ENCODE measurements at regions not wholly inside any gene's neighbourhood (a gene's known extent, or its start where the extent isn't known, plus 50 kb on each side); places are given as distances from the start of the nearest gene placed in this dataset.

GRCh38 chr2:37554155-37554510 is 117.3 kb downstream of the CDC42EP3 start (continued):
- TF ChIP-seq, protein P1, sequence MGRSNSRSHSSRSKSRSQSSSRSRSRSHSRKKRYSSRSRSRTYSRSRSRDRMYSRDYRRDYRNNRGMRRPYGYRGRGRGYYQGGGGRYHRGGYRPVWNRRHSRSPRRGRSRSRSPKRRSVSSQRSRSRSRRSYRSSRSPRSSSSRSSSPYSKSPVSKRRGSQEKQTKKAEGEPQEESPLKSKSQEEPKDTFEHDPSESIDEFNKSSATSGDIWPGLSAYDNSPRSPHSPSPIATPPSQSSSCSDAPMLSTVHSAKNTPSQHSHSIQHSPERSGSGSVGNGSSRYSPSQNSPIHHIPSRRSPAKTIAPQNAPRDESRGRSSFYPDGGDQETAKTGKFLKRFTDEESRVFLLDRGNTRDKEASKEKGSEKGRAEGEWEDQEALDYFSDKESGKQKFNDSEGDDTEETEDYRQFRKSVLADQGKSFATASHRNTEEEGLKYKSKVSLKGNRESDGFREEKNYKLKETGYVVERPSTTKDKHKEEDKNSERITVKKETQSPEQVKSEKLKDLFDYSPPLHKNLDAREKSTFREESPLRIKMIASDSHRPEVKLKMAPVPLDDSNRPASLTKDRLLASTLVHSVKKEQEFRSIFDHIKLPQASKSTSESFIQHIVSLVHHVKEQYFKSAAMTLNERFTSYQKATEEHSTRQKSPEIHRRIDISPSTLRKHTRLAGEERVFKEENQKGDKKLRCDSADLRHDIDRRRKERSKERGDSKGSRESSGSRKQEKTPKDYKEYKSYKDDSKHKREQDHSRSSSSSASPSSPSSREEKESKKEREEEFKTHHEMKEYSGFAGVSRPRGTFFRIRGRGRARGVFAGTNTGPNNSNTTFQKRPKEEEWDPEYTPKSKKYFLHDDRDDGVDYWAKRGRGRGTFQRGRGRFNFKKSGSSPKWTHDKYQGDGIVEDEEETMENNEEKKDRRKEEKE (IDR thresholded peaks at IDR 0.05; ENCODE audit: borderline replicate concordance in 1 of 2, control insufficient read depth in 1 of 2, low read depth in 2 of 2, low read length in 1 of 2), result no peak

- Histone ChIP-seq H3K27me3 (ENCODE audit: control insufficient read depth in 2 of 2, insufficient read depth in 2 of 2, low read length in 2 of 2) (no peaks in the 10 kb centered on the region), H3K9me3 (replicated peaks; ENCODE audit: control insufficient read depth, insufficient read depth, low read depth, low read length) (no peaks in the 10 kb centered on the region), H3K4me1 (replicated peaks in 1 of 2; ENCODE audit: control insufficient read depth in 2 of 2, insufficient read depth in 2 of 2, low read length in 2 of 2) (peaks cover 0 to 12% of the 10 kb centered on the region in 2 experiments; a peak in 2 of 5 replicates), H3K79me2 (ENCODE audit: control insufficient read depth, insufficient read depth, low read length) (no peaks in the 10 kb centered on the region), H3K4me2 (ENCODE audit: insufficient read depth, low read length) (no peak overlapping the region), H3K27ac (ENCODE audit: extremely low read depth, low read depth, low read length) (no peak overlapping the region), H2AFZ (ENCODE audit: low read depth, low read length) (peak overlapping the region; percentile 46; the same call in 1 of the 2 replicates), H3K9me1 (ENCODE audit: control insufficient read depth, insufficient read depth, low read length) (no peaks in the 10 kb centered on the region), H4K20me1 (replicated peaks; ENCODE audit: control insufficient read depth, insufficient read depth, low read length) (no peaks in the 10 kb centered on the region), H3K36me3 (ENCODE audit: control insufficient read depth, insufficient read depth, low read length) (no peaks in the 10 kb centered on the region), H3K9ac (ENCODE audit: insufficient read depth in 1 of 2, low read depth in 2 of 2, low read length in 2 of 2) (no peak overlapping the region), H3K4me3 (no peak overlapping the region)
- FAIRE-seq, result no peak
- ChIA-PET POLR2A (no interaction called here), CTCF (ENCODE audit: low intra/inter-chr PET ratio) (no interaction called here)
- ATAC-seq, result no peak
- intact Hi-C loops (cut with micrococcal nuclease) (no loop called here), in situ Hi-C loops (cut with MboI) (no loop called here)
- BruUV-seq (replicated peaks), result no TSS peak
- no peak for DNase-seq (ENCODE audit: extremely low read depth in 1 of 4, low spot score in 3 of 4)
- 44% methylated on average over 2 of the region's 2 CpGs for WGBS (ENCODE audit: insufficient coverage, low coverage, missing lambda C conversion rate)
- TF ChIP-seq MTA1 (IDR thresholded peaks at IDR 0.05; ENCODE audit: borderline replicate concordance), result no peak
- no peak for TF ChIP-seq RFX1 (IDR thresholded peaks at IDR 0.05)
- TF ChIP-seq ETV1 (tag; conservative IDR thresholded peaks at IDR 0.05; ENCODE audit: low read depth), result no peak
- no peak for TF ChIP-seq ZFP30 (CRISPR knock-in tag; IDR thresholded peaks at IDR 0.05; ENCODE audit: borderline replicate concordance)
- no peak for TF ChIP-seq RUNX1 (IDR thresholded peaks at IDR 0.05; ENCODE audit: low read depth)
- TF ChIP-seq, protein P2, sequence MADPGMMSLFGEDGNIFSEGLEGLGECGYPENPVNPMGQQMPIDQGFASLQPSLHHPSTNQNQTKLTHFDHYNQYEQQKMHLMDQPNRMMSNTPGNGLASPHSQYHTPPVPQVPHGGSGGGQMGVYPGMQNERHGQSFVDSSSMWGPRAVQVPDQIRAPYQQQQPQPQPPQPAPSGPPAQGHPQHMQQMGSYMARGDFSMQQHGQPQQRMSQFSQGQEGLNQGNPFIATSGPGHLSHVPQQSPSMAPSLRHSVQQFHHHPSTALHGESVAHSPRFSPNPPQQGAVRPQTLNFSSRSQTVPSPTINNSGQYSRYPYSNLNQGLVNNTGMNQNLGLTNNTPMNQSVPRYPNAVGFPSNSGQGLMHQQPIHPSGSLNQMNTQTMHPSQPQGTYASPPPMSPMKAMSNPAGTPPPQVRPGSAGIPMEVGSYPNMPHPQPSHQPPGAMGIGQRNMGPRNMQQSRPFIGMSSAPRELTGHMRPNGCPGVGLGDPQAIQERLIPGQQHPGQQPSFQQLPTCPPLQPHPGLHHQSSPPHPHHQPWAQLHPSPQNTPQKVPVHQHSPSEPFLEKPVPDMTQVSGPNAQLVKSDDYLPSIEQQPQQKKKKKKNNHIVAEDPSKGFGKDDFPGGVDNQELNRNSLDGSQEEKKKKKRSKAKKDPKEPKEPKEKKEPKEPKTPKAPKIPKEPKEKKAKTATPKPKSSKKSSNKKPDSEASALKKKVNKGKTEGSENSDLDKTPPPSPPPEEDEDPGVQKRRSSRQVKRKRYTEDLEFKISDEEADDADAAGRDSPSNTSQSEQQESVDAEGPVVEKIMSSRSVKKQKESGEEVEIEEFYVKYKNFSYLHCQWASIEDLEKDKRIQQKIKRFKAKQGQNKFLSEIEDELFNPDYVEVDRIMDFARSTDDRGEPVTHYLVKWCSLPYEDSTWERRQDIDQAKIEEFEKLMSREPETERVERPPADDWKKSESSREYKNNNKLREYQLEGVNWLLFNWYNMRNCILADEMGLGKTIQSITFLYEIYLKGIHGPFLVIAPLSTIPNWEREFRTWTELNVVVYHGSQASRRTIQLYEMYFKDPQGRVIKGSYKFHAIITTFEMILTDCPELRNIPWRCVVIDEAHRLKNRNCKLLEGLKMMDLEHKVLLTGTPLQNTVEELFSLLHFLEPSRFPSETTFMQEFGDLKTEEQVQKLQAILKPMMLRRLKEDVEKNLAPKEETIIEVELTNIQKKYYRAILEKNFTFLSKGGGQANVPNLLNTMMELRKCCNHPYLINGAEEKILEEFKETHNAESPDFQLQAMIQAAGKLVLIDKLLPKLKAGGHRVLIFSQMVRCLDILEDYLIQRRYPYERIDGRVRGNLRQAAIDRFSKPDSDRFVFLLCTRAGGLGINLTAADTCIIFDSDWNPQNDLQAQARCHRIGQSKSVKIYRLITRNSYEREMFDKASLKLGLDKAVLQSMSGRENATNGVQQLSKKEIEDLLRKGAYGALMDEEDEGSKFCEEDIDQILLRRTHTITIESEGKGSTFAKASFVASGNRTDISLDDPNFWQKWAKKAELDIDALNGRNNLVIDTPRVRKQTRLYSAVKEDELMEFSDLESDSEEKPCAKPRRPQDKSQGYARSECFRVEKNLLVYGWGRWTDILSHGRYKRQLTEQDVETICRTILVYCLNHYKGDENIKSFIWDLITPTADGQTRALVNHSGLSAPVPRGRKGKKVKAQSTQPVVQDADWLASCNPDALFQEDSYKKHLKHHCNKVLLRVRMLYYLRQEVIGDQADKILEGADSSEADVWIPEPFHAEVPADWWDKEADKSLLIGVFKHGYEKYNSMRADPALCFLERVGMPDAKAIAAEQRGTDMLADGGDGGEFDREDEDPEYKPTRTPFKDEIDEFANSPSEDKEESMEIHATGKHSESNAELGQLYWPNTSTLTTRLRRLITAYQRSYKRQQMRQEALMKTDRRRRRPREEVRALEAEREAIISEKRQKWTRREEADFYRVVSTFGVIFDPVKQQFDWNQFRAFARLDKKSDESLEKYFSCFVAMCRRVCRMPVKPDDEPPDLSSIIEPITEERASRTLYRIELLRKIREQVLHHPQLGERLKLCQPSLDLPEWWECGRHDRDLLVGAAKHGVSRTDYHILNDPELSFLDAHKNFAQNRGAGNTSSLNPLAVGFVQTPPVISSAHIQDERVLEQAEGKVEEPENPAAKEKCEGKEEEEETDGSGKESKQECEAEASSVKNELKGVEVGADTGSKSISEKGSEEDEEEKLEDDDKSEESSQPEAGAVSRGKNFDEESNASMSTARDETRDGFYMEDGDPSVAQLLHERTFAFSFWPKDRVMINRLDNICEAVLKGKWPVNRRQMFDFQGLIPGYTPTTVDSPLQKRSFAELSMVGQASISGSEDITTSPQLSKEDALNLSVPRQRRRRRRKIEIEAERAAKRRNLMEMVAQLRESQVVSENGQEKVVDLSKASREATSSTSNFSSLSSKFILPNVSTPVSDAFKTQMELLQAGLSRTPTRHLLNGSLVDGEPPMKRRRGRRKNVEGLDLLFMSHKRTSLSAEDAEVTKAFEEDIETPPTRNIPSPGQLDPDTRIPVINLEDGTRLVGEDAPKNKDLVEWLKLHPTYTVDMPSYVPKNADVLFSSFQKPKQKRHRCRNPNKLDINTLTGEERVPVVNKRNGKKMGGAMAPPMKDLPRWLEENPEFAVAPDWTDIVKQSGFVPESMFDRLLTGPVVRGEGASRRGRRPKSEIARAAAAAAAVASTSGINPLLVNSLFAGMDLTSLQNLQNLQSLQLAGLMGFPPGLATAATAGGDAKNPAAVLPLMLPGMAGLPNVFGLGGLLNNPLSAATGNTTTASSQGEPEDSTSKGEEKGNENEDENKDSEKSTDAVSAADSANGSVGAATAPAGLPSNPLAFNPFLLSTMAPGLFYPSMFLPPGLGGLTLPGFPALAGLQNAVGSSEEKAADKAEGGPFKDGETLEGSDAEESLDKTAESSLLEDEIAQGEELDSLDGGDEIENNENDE (IDR thresholded peaks at IDR 0.05; ENCODE audit: low read depth, low read length), result no peak
These were observed 116.8 kb downstream of the CDC42EP3 start for GRCh38 chr2:37554687-37555086.

All from K562 (cell line).